Neural cell (in vitro differentiated cells): ENCODE measurements at regions not wholly inside any gene's neighbourhood (a gene's known extent, or its start where the extent isn't known, plus 50 kb on each side); places are given as distances from the start of the nearest gene placed in this dataset.

ENCODE experiments used
- H2AFZ ChIP-seq: fragments of 200-600, 300-800 bp; sonication (generic), shearing (Covaris generic); 2 replicates; pipeline ENCODE4 v1.6.0; 2014; ENCODE audit warnings: low read depth, mild to moderate bottlenecking, antibody characterized with exemption, low read length, moderate library complexity
- H3F3A ChIP-seq: fragments of 200-600 bp; shearing (Covaris generic); 2 replicates; pipeline ENCODE4 v1.6.1; 2016; ENCODE audit warnings: mild to moderate bottlenecking, moderate library complexity, mixed read lengths, antibody characterized with exemption, low read length; ENCODE audit not compliant: insufficient read depth, poor library complexity, severe bottlenecking
- H3K27ac ChIP-seq: fragments of 200-600, 300-800 bp; sonication (generic), shearing (Covaris generic); 2 replicates; pipeline ENCODE4 v1.5.1; 2014; ENCODE audit warnings: mild to moderate bottlenecking, low read length, moderate library complexity
- H3K27me3 ChIP-seq: fragments of 300-800, 200-600 bp; sonication (generic), shearing (Covaris generic); 2 replicates; pipeline ENCODE4 v1.6.0; 2014; ENCODE audit warnings: mild to moderate bottlenecking, low read depth, low read length, moderate library complexity; ENCODE audit not compliant: insufficient read depth
- H3K36me3 ChIP-seq: fragments of 300-800, 200-600 bp; sonication (generic), shearing (Covaris generic); 2 replicates; pipeline ENCODE4 v1.5.1; 2014; ENCODE audit warnings: mild to moderate bottlenecking, antibody characterized with exemption, low read length, moderate library complexity; ENCODE audit not compliant: insufficient read depth
- H3K4me2 ChIP-seq: fragments of 300-800, 200-600 bp; sonication (generic), shearing (Covaris generic); 2 replicates; pipeline ENCODE4 v1.6.0; 2014; ENCODE audit warnings: mild to moderate bottlenecking, low read length
- H3K4me3 ChIP-seq: fragments of 300-800, 200-600 bp; sonication (generic), shearing (Covaris generic); 2 replicates; pipeline ENCODE4 v1.5.1; 2014; ENCODE audit warnings: mild to moderate bottlenecking, low read length, moderate library complexity
- H3K79me2 ChIP-seq: fragments of 200-600 bp; shearing (Covaris generic); replicated peaks from 2 replicates; pipeline ENCODE4 v1.6.0; 2014; ENCODE audit warnings: mild to moderate bottlenecking, low read length, moderate library complexity; ENCODE audit not compliant: insufficient read depth
- H3K9ac ChIP-seq: fragments of 300-800, 200-600 bp; sonication (generic), shearing (Covaris generic); 2 replicates; pipeline ENCODE4 v1.6.1; 2016; ENCODE audit warnings: mild to moderate bottlenecking, low read length, mixed read lengths
- H3K9me2 ChIP-seq: fragments of 200-600 bp; shearing (Covaris generic); 2 replicates; pipeline ENCODE4 v1.6.1; 2016; ENCODE audit warnings: mild to moderate bottlenecking, low read length, mixed read lengths; ENCODE audit not compliant: insufficient read depth
- H3K9me3 ChIP-seq: fragments of 200-600, 300-800 bp; sonication (generic), shearing (Covaris generic); 2 replicates; pipeline ENCODE4 v1.6.1; 2016; ENCODE audit warnings: mild to moderate bottlenecking, mixed run types, low read length, moderate library complexity, mixed read lengths
- H4K20me1 ChIP-seq: fragments of 200-600 bp; shearing (Covaris generic); 2 replicates; pipeline ENCODE4 v1.6.1; 2016; ENCODE audit warnings: mild to moderate bottlenecking, mixed run types; ENCODE audit not compliant: insufficient read depth
- EP300 ChIP-seq: fragments of 450-650 bp; conservative IDR thresholded peaks from 2 replicates; pipeline ENCODE4 v1.6.1; 2014; ENCODE audit warnings: antibody characterized with exemption, mild to moderate bottlenecking, moderate library complexity; ENCODE audit not compliant: poor library complexity, severe bottlenecking
- EZH2 ChIP-seq: fragments of 200-600, 300-800 bp; shearing (Covaris generic), sonication (generic); IDR thresholded peaks from 2 replicates; pipeline ENCODE4 v1.6.1; 2014; ENCODE audit warnings: antibody characterized with exemption, low read length, borderline replicate concordance, mild to moderate bottlenecking; ENCODE audit not compliant: insufficient read depth, poor library complexity, severe bottlenecking
- MXI1 ChIP-seq: fragments of 450-650 bp; conservative IDR thresholded peaks from 2 replicates; pipeline ENCODE4 v1.6.1; 2014; ENCODE audit warnings: antibody characterized with exemption, mild to moderate bottlenecking; ENCODE audit not compliant: poor library complexity, severe bottlenecking
- POLR2AphosphoS5 ChIP-seq: IDR thresholded peaks from 2 replicates; pipeline ENCODE4 v1.6.1; 2012
- RAD21 ChIP-seq: fragments of 450-650 bp; conservative IDR thresholded peaks from 2 replicates; pipeline ENCODE4 v1.6.1; 2014; ENCODE audit warnings: antibody characterized with exemption, mild to moderate bottlenecking, moderate library complexity
- SMC3 ChIP-seq: fragments of 450-650 bp; conservative IDR thresholded peaks from 2 replicates; pipeline ENCODE4 v1.6.1; 2014; ENCODE audit warnings: antibody characterized with exemption, mild to moderate bottlenecking, moderate library complexity; ENCODE audit not compliant: poor library complexity
- TAF1 ChIP-seq: IDR thresholded peaks from 2 replicates; pipeline ENCODE4 v1.6.1; 2012; ENCODE audit warnings: low read depth
- TF ChIP-seq, protein P1 (sequence below): IDR thresholded peaks from 2 replicates; pipeline ENCODE4 v1.6.1; 2012; ENCODE audit warnings: borderline replicate concordance
- TF ChIP-seq, protein P2 (sequence below): fragments of 450-650 bp; IDR thresholded peaks from 2 replicates; pipeline ENCODE4 v1.5.1; 2014; ENCODE audit warnings: antibody characterized with exemption, mild to moderate bottlenecking, moderate library complexity; ENCODE audit not compliant: poor library complexity, severe bottlenecking

DNA sequence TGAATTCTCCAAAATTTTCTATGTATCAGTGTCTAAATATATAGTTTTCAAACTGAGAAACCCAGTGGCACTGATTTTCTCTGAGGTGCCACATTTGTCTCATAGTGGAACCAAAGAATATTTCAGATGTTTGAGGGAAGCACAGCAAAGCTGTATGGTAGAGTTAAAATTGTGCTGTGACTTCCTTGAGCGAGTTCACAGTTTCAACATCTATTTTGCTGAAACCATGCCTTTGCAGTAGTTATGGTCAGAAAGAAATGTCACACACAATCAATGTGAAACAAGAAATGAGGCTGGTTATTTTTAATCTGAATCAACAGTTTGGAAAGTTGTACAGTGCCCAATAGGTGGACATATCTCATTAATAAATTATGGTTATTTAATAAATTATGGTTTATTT lies 394.0 kb upstream of the SPTLC3 start:
- H3K9ac ChIP-seq: no peak overlapping the region
- no peaks in the 10 kb centered on the region for H3K9me2 ChIP-seq
- H3K9me3 ChIP-seq: no peaks in the 10 kb centered on the region
- H3K27me3 ChIP-seq: no peaks in the 10 kb centered on the region
- no peak overlapping the region for H3K4me2 ChIP-seq
- H3K79me2 ChIP-seq: no peaks in the 10 kb centered on the region
- H3K4me3 ChIP-seq: no peak overlapping the region
- no peak overlapping the region for H2AFZ ChIP-seq
- no peaks in the 10 kb centered on the region for H3F3A ChIP-seq
- TF ChIP-seq EZH2 (no peak), POLR2AphosphoS5 (no peak), MXI1 (no peak), EP300 (no peak), TAF1 (no peak), SMC3 (no peak), RAD21 (no peak)
- TF ChIP-seq, protein P1, sequence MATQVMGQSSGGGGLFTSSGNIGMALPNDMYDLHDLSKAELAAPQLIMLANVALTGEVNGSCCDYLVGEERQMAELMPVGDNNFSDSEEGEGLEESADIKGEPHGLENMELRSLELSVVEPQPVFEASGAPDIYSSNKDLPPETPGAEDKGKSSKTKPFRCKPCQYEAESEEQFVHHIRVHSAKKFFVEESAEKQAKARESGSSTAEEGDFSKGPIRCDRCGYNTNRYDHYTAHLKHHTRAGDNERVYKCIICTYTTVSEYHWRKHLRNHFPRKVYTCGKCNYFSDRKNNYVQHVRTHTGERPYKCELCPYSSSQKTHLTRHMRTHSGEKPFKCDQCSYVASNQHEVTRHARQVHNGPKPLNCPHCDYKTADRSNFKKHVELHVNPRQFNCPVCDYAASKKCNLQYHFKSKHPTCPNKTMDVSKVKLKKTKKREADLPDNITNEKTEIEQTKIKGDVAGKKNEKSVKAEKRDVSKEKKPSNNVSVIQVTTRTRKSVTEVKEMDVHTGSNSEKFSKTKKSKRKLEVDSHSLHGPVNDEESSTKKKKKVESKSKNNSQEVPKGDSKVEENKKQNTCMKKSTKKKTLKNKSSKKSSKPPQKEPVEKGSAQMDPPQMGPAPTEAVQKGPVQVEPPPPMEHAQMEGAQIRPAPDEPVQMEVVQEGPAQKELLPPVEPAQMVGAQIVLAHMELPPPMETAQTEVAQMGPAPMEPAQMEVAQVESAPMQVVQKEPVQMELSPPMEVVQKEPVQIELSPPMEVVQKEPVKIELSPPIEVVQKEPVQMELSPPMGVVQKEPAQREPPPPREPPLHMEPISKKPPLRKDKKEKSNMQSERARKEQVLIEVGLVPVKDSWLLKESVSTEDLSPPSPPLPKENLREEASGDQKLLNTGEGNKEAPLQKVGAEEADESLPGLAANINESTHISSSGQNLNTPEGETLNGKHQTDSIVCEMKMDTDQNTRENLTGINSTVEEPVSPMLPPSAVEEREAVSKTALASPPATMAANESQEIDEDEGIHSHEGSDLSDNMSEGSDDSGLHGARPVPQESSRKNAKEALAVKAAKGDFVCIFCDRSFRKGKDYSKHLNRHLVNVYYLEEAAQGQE: no peak
- TF ChIP-seq, protein P2, sequence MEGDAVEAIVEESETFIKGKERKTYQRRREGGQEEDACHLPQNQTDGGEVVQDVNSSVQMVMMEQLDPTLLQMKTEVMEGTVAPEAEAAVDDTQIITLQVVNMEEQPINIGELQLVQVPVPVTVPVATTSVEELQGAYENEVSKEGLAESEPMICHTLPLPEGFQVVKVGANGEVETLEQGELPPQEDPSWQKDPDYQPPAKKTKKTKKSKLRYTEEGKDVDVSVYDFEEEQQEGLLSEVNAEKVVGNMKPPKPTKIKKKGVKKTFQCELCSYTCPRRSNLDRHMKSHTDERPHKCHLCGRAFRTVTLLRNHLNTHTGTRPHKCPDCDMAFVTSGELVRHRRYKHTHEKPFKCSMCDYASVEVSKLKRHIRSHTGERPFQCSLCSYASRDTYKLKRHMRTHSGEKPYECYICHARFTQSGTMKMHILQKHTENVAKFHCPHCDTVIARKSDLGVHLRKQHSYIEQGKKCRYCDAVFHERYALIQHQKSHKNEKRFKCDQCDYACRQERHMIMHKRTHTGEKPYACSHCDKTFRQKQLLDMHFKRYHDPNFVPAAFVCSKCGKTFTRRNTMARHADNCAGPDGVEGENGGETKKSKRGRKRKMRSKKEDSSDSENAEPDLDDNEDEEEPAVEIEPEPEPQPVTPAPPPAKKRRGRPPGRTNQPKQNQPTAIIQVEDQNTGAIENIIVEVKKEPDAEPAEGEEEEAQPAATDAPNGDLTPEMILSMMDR: no peak
- no peak overlapping the region for H3K27ac ChIP-seq
- no peaks in the 10 kb centered on the region for H4K20me1 ChIP-seq
- H3K36me3 ChIP-seq: no peaks in the 10 kb centered on the region

DNA sequence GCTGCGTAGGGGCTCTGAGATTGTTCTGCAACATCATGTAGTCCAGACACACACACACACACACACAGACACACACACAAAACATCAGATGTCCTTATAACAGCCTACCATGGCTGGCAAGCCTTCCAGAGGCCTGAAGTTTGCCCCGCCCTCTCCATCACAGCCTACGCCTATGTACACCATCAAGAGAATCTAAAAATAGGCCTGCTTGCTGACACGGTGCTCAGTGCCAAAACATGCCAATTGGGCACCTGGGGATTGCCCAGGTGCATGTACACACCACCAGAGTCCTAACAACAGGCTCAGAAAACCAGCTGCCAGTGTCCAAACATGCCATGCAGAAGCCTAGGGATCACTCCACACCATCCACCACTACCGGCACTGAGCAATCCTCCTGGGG lies 391.7 kb upstream of the SPTLC3 start:
- Histone ChIP-seq H3K79me2 (no peaks in the 10 kb centered on the region), H3K9me3 (no peaks in the 10 kb centered on the region), H4K20me1 (no peaks in the 10 kb centered on the region), H3K36me3 (no peaks in the 10 kb centered on the region), H3F3A (no peaks in the 10 kb centered on the region), H2AFZ (no peak overlapping the region), H3K4me3 (no peak overlapping the region), H3K9ac (no peak overlapping the region), H3K27ac (no peak overlapping the region), H3K9me2 (no peaks in the 10 kb centered on the region), H3K4me2 (no peak overlapping the region), H3K27me3 (no peaks in the 10 kb centered on the region)
- TF ChIP-seq SMC3: no peak
- no peak for TF ChIP-seq POLR2AphosphoS5
- no peak for TF ChIP-seq MXI1
- TF ChIP-seq, protein P1: no peak
- no peak for TF ChIP-seq EP300
- TF ChIP-seq, protein P2: no peak
- TF ChIP-seq RAD21: no peak
- no peak for TF ChIP-seq TAF1
- no peak for TF ChIP-seq EZH2
